ENCODE measurements at regions not wholly inside any gene's neighbourhood (a gene's known extent, or its start where the extent isn't known, plus 50 kb on each side); places are given as distances from the start of the nearest gene placed in this dataset.
"Not testable (repeated sequence)": the region's sequence is repeated elsewhere in the genome, so short reads cannot be mapped to it uniquely, and the experiment has no call there.

DNA sequence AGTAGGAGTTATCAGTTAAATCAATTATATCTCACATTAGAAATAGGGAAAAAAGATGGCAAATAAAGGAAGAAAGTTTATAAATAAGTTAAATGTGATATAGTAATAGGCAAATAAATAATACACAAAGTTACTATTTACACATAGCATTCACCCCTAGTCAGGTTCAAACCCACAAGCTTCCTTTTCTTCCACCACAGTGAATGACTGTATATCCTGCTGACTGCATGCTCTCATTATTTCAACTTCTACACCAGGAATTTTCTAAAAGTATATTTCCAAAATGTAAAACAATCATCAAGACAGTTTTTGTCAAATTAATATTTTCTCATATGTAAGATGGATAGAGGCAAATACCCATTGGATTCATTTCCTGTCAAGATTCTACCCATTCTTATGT, 548.6 kb upstream of the SLITRK5 start:
- no peak for DNase-seq

DNA sequence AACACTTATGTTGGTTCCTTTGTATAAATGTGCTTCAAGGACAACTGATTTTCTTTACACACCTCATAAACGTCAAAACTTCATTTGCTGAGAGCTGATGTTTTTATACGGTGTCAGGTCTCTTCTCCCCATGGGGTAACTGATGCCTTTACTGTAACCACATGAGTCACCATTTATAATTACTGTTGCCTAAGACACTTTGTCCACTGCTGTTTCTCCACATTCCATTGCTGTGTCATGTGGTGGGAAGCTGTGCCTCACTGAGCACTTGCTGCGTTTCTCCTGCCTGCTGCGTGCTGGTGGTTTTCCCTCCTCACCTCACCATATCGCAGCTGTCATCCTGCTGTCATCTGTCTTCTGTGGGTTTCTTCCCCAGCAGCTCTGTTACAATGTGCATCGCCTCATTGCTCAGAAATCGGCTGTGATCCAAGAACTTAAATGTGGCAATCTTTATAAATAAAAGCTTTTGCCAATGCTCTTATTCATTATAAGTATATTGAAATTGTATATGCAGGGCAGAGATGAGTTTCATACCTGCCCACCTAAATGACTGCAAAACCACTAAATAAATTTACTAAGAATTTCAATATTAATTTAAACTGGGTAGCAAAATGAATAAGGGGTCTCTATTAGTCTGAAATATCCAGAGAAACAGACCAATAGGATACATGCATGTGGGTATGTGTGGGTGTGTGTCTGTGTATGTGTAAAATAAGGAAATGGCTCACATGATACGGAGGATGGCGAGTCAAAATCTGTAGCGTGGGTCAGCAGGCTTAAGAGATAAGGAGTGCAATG, 547.0 kb upstream of the SLITRK5 start:
- no peak for DNase-seq

DNA sequence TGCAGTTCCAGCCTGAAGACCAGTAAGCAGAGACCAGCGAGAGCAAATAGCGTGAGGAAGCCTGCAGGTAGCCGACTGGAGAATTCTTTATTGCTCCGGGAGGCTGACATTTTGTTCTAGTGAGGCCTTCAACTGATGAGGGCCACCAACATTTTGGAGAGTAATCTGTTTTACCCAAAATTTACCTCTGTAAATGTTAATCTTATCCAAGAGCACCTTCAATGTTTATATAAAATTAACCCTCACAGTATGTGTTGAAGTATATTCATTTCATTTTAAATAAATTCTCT, 546.4 kb upstream of the SLITRK5 start:
- no peak for DNase-seq

DNA sequence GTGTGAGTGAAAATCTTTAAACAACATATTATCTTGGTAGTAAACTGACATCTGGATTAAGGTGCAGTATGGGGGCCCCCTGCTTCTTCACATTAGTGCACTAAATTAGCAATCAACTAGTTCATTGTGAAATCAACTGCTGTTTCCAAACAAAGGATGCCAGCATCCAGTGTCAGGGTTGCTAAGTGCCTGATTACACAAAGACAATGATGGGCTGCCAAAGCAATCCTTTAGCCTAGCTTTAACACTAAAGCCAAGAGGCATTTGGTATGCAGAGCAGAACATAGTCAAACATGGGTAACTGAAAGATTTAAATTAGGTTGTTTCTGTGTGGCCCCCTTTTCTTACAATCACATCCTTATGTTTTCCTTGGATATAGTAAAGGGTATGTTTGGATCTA, 543.1 kb upstream of the SLITRK5 start:
- no peak for DNase-seq

DNA sequence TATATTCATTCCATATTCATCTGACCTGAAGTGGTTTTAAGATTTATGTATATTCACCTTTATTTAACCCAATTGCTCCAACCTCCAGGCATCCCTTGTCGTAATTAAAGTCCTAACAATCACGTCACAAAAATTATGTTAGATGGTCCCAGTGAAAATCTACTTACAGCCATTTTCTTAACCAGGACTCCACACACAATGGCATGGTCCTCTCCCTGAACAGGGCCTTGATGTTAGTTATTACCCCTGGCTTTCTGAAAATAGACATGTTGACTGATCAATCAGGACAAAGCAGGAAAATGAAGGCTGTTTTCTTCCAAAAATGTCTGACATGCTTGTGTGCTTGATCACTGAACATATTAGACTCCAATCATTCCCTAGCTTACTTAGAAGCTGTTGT, 542.7 kb upstream of the SLITRK5 start:
- no peak for DNase-seq

DNA sequence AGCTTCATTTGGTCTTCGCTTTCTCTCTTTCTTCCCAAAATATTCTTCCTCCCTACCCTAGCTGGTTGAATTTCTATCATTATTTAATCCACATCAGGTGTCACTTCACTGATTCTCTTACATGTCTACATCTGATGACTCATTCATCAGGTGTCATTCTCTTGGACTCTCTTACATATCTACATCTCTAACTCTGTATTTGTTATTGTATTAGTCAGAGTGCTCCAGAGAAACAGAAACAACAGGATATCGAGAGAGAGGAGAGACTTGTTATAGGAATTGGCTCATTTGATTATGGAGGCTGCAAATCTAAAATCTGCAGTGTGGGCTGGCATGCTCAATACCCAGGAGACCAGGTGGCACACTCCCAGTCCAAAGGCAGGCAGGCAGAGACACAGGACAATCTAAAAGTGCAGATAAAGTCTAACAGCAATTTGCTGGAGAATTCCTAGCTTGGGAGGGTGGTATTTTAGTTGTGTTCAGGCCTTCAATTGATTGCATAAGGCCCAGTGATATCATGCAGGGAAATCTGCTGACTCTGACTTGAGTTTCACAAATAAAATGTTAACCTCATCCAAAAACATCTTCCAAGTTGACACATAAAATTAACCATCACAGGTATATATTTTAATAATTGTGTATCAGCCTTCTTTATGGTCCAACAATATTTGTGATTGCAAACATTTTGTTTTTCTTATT, 541.4 kb upstream of the SLITRK5 start:
- DNase-seq, result no peak

DNA sequence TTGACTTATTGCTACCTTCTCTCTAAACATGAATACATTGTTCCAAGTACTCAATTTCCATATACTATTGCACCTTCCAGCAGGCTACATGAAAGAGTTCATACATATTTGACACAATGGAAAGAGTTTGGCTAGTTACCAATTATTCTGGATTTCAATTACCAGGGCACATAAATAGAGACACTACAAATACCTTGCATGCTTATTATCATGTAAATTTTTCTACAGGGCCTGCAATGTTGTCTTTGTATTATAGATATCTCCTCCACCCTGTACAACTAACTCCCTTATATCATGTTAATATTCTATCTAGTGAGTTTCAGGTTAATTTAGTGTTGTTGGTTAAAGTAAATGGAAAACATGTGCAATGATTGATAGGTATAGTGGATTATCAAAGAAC, 540.7 kb upstream of the SLITRK5 start:
- no peak for DNase-seq

DNA sequence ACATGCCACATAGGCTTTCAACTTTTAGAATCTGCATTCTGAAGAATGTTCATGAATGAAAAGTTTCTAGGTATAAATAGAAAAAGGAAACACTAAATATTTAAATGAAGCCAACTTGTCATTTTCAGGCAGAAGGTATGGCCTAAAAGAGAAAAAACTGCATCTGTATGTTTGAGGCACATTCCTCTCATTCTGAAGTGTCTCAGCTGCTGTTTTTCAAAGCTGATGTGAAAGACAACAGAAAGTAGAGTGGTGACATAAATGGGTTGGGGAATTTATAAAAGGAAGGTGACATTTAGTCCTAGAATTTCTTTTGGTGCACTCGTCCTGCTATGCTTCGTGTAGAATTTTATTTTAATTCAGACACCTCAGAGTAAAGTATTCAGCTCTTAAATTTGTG, 539.6 kb upstream of the SLITRK5 start:
- no peak for DNase-seq

DNA sequence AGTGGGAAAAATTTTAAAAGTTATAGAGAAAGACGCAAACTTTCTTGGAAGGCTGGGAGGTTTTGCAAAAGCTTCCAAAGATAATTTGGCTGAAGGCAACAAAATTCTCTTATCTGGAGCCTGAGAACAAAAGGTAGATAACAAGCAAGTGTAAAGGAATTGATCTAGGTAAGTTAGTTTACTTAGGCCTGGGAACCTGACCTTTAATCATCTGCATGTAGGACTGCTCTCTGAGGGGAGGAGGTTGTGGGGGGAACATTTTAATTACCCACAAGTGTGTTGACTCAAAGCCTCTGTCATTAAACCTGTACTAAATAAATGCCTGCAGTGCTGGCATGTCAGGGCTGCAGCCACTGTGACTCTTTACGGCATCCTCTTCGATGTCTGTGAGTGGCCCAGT, 532.3 kb upstream of the SLITRK5 start:
- DNase-seq, result no peak

DNA sequence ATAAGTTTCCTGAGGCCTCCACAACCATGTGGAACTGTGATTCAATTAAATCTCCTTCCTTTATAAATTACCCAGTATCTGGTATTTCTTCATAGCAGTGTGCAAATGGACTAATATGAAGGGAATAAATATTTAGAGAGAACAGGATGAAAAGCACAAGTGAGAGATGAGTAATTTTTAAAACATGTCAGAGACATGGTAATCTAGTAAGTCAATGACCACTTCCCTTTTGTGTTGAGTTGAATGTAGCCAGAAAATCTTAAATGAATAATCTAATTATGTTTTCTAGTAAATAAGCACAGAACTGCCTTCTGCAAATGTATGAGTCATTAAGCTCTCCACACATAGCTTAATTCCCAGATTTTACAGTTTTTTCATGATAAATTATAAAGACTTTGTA, 524.1 kb upstream of the SLITRK5 start:
- DNase-seq, result no peak

DNA sequence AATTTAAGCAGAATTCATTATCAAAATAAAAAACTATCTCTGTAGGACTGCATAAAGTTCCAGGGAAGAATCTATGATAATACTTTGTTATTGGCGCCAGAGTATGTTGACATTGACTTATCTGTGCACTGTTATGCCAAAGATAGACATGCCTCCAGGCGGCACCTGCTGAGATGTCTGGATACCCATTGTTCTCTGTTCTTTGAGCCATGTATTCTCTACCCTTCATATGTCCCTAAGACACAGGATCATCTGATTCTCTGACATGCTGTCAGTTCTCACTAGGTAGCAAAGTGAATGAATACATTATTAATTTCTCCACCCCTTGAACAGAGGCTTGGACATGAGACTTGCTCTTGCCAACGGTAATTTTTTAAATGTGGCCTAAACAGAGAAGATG, 517.8 kb upstream of the SLITRK5 start:
- DNase-seq, result no peak

DNA sequence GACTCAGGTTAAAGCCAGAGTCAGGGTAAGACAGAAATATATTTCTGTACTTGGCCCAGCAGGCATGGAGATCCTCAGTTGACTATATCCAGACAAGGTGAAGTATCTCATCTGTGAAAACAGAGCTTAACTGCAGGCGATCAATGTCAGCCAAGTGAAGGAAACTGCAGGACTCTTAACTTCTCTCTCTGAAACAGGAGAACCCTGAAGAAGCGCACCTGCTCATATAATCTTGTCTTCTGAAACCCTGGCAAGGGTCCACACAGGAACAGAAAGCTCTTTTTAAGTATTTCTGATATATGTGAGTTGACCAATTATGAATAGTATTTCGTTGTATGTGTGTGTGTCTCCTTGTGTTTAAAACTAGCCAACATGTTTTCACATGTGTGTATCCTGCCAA, 504.8 kb upstream of the SLITRK5 start:
- no peak for DNase-seq

DNA sequence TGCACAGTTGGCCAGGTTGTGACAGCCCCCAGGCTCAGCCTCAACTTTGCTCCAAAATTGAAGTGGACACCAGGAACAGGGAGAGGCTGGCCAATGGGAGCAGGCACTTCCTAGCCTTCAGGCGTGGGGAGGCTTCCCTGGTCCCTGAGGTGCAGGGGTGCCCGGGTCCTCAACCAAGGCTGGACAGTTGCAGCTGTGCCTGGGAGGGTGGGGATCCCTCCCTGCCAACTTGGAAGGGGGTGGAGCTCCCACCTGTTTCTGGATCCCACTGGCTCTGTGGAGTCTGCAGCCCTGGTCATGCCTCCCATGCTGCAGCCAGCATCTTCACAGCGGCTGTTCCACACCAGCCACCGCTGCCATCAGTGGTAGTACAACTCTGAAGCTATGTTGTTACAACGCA, 502.8 kb upstream of the SLITRK5 start:
- no peak for DNase-seq

DNA sequence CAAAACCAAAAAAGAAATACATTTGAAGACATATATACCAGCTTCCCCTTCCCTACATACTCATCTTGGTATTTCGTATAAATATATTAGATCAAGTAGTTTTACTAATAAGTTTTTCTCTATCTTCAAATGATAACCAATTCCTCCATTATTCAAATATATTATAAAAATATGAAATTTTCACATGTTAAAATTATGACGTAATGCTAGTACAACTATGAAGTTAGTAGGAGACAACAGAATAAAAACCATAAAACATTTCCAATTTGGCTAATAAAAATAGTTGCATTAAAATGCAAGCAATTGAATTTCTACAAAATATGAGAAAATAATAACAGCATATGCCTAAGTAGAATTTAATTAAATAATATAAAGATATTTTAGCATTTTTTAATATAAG, 501.8 kb upstream of the SLITRK5 start:
- DNase-seq, result no peak

DNA sequence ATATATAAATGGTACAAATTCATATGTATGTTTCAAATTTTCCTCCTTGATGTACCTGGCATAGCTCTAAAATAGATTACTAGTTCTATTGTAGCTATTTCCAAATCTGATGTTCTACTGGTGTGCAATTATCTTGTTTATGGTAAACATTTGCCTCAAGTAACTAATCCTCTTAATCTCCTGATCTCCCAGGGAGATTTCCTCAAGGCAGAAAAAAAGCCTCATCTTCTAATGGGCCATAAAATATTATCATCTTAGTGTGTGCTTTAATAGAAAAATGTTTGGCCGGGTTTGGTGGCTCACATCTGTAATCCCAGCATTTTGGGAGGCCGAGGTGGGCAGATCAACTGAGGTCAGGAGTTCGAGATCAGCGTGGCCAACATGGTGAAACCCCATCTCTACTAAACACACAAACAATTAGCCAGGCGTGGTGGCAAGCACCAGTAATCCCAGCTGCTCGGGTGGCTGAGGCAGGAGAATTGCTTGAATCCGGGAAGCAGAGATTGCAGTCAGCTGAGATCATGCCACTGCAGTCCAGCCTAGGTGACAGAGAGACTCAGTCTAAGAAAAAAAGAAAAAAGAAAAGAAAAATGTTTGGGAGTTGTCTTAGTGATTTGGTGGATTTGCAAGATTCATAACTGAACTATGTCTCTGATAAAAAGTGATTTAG, 498.9 kb upstream of the SLITRK5 start:
- no peak for DNase-seq

DNA sequence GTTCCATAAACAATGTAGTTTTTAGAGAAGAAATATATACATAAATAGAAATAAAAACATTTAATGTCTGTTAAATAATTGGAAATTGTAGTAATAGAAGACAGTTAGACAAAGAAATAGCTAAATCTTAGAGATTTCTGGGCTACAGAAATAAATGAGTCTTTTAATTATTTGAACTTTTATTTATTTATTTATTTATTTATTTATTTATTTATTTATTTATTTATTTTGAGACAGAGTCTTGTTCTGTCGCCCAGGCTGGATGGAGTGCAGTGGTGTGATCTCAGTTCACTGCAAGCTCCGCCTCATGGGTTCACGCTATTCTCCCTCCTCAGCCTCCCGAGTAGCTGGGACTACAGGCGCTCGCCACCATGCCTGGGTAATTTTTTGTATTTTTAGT, 486.0 kb upstream of the SLITRK5 start:
- not testable (repeated sequence) for DNase-seq

DNA sequence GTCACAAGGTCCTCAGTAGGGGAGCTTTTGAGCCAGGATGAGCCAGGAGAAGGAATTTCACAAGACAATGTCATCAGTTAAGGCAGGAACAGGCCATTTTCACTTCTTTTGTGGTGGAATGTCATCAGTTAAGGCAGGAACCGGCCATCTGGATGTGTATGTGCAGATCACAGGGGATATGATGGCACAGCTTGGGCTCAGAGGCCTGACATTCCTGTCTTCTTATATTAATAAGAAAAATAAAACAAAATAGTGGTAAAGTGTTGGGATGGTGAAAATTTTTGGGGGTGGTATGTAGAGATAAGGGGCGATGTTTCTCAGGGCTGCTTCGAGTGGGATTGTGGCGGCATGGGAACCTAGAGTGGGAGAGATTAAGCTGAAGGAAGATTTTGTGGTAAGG, 484.5 kb upstream of the SLITRK5 start:
- DNase-seq, result not testable (repeated sequence)

DNA sequence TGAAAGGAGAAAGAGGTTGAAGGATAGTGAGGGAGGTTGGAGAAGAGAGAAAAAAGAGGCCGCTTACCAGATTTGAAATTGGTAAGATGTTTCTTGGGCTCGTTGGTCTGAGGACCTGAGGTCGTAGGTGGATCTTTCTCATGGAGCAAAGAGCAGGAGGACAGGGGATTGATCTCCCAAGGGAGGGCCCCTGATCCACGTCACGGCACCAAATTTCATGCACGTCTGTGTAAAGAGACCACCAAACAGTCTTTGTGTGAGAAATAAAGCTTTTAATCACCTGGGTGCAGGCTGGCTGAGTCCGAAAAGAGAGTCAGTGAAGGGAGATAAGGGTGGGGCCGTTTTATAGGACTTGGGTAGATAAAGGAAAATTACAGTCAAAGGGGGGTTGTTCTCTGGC, 479.7 kb upstream of the SLITRK5 start:
- not testable (repeated sequence) for DNase-seq

DNA sequence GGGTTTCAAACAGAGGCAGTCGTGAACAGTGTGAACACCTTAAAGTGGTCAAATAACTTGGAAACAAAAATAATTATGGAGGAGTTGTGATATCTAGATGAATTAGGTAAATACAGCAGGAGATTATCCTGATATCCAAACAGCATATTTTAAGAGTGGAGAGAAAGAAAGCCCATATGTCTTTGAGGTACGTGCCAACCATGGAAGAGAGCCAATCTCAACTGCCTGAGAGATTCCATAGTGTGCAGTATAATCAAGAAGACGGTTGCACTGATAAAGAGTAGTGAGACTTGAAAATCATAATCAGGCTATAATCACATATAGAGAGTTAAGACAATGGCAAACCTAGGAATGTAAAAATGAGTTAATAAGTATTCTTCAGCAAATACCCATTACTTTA, 472.8 kb upstream of the SLITRK5 start:
- no peak for DNase-seq

DNA sequence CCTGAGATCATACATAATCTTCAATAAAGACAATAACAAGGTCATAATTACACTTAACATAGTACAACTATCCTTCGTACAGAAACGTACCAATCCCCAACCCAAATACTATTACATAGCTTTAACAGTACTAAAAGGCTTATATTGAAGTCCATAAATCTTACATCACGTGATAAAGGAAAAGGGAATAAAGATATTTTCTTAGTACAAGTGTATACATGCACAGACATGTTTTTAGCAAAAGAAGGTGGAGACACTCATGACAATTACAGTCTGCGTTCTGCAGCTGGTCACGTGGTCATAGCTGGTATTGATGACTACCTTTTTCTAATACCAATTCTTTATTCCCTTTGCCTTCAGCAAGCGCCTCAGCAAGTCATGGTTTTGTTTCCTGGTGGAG, 464.5 kb upstream of the SLITRK5 start:
- no peak for DNase-seq

DNA sequence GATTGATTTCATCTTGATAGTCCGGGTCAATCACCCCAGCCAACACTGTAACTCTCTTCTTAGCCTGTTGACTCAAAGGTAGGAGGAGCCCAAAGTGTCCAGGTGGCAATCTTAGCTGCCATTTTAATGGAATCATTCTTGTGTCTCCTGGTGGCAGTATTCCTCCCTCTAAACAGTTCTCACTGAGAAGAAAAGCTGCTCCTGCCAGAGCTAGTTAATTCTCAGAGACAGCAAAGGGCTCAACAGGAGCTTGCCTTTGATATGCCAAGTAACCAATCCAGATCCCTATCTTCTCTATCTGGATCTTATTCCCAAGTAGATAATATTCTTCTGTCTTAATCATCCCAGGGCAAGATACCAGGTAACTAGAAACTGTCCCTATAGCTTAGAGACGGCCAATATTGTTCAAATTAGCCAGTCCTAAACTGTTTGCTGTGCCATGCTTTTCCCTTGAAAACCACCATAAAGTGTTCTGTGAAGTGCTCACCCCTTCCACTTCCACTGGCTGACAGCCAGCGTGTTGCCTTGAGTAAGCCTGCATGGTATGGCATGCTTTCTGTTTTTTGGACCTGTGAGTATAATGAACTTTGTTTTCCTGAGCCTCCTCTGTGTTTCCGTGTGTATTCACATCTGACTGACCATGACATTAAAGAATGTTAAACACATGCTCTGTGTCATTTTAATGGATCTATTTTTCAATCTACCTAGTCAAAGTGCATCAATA, 463.7 kb upstream of the SLITRK5 start:
- no peak for DNase-seq

DNA sequence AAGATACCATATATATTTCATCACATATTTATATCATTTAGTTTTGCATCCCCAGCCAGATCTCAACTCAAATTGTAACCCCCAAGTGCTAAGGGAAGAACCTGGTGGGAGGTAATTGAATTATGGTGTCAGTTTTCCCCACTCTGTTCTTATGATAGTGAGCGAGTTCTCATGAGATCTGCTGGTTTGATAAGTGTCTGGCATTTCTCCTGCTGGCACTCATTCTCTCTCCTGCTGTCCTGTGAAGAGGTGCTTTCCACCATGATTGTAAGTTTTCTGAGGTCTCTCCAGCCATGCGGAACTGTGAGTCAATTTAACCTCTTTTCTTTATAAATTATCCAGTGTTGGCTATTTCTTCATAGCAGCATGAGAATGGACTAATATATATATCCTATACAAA, 462.5 kb upstream of the SLITRK5 start:
- DNase-seq, result no peak

DNA sequence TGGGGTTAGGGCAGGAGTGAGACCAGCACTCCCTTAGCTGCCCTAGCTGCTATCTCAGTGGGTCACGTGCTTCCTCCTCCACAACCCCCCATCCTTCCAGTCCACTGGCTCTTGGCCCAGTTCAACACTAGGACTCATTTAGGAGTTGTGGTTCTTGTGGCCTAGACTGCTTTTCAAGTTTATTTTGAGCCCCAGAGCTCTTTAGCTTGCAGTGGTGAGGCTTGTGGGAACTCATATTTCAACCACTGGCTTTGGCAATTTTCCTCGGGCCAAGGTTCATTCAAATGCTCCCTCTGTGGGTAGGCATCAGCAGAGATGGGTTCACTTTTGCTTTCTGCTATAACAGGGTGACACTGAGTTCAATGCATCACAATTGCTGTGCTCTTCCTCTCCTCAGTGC, 436.2 kb upstream of the SLITRK5 start:
- no peak for DNase-seq

DNA sequence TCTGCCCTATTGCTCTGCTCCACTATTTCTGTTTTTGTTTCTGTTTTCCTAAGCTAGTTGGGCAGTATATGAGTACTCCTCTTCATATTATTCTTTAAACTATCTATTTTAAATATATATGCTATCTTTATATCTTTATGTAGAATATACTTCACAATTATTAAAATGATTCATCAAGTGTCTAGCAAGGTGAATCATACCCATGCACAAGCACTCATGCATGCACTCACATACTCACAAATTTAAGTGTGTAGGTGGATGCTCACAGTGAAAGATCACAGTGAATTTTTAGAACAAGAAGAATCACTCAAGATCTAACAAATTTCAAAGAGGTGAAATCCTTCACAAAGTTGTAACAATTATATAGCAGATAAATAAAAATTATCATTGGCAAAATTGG, 435.6 kb upstream of the SLITRK5 start:
- no peak for DNase-seq
